Stomach (tissue), 8 donors: ENCODE measurements at regions not wholly inside any gene's neighbourhood (a gene's known extent, or its start where the extent isn't known, plus 50 kb on each side); places are given as distances from the start of the nearest gene placed in this dataset.
"Not testable (repeated sequence)": the region's sequence is repeated elsewhere in the genome, so short reads cannot be mapped to it uniquely, and the experiment has no call there.

ENCODE experiments used
- DNase-seq, 2 donors: peaks; one replicate each; pipeline versions ENCODE4 v3.0.0 to v3.0.0-alpha.2; 2013 to 2019
- H3K27ac ChIP-seq, 5 donors: fragments of 200-600 bp in 4 of 5; sonication (generic) in 4 of 5; one replicate each; pipeline ENCODE4 v1.5.1; 2013 to 2019; ENCODE audit warnings: mild to moderate bottlenecking in 1 of 5, moderate library complexity in 1 of 5
- H3K27me3 ChIP-seq, 3 donors: fragments of 200-600 bp; sonication (generic); one replicate each; pipeline ENCODE4 v1.5.1; 2017 to 2019; ENCODE audit warnings: mixed run types in 1 of 3
- H3K36me3 ChIP-seq, 4 donors: fragments of 200-600 bp; sonication (generic); 1 replicate in 3 of 4; 2 replicates in 1 of 4; pipeline ENCODE4 v1.5.1; 2016 to 2019
- H3K4me1 ChIP-seq, 4 donors: fragments of 200-600 bp; sonication (generic); one replicate each; pipeline ENCODE4 v1.5.1; 2016 to 2019
- H3K4me3 ChIP-seq, 4 donors: fragments of 200-600 bp; sonication (generic) in 3 of 4; one replicate each; pipeline ENCODE4 v1.5.1; 2016 to 2019; ENCODE audit warnings: mild to moderate bottlenecking in 1 of 4
- H3K9me3 ChIP-seq, 4 donors: fragments of 200-600 bp; sonication (generic); one replicate each; pipeline ENCODE4 v1.5.1; 2016 to 2019
- CTCF ChIP-seq, 7 experiments: fragments of 450-650 bp in 4 of 7; fragments of 200-600 bp in 3 of 7; sonication (generic) in 3 of 7; IDR thresholded peaks; one replicate each; pipeline ENCODE4 v1.5.1; 2016 to 2019; ENCODE audit warnings: antibody characterized with exemption in 7 of 7, control low read depth in 2 of 7, mild to moderate bottlenecking in 1 of 7
- EP300 ChIP-seq: sonication (generic); formaldehyde crosslinking; IDR thresholded peaks from one replicate; pipeline ENCODE4 v1.6.1; 2017; ENCODE audit warnings: antibody characterized with exemption
- POLR2A ChIP-seq, 4 donors: fragments of 450-650 bp; IDR thresholded peaks; one replicate each; pipeline ENCODE4 v1.6.1; 2016; ENCODE audit warnings: antibody characterized with exemption in 4 of 4, control low read depth in 2 of 4, mild to moderate bottlenecking in 1 of 4, moderate library complexity in 1 of 4
- POLR2AphosphoS5 ChIP-seq, 3 donors: sonication (generic); formaldehyde crosslinking; IDR thresholded peaks; one replicate each; pipeline ENCODE4 v1.6.1; 2016; ENCODE audit warnings: antibody characterized with exemption in 3 of 3
- WGBS, 5 donors: extraction: QIAGEN DNeasy Blood & Tissue Kit in 3 of 5; methylation state at CpG; one replicate each; pipeline versions ENCODE4 v1.1.5 to v1.1.7; 2013 to 2018; 5-methylcytosine and 5-hydroxymethylcytosine counted together
- intact Hi-C: fragments of 100-400 bp; cut with DNase I; formaldehyde crosslinking; loops from one replicate; pipeline ENCODE4 v1.15.1; 2023; ENCODE audit warnings: low total_unique reads
- donor health status: healthy with polysubstance abuse.
- donor health status: Bipolar disorder and iron deficiency.
- donor health status: healthy.

- Histone ChIP-seq H3K27ac (no peak overlapping the region), H3K4me1 (no peaks in the 10 kb centered on the region), H3K27me3 (no peaks in the 10 kb centered on the region), H3K36me3 (no peaks in the 10 kb centered on the region), H3K9me3 (peaks cover 0 to 24% (median 0%) of the 10 kb centered on the region in 4 donors), H3K4me3 (no peak overlapping the region)
- 65 to 83% (median 81%) methylated on average over 4 of the region's 4 CpGs for WGBS, 5 donors
- no peak for DNase-seq
- intact Hi-C loops = no loop called here
- TF ChIP-seq CTCF (IDR thresholded peaks at IDR 0.05) = no peak
- TF ChIP-seq POLR2A (IDR thresholded peaks at IDR 0.05) = no peak
These were observed 382.8 kb downstream of the TSHZ3 start for GRCh38 chr19:30966486-30966885.

DNA sequence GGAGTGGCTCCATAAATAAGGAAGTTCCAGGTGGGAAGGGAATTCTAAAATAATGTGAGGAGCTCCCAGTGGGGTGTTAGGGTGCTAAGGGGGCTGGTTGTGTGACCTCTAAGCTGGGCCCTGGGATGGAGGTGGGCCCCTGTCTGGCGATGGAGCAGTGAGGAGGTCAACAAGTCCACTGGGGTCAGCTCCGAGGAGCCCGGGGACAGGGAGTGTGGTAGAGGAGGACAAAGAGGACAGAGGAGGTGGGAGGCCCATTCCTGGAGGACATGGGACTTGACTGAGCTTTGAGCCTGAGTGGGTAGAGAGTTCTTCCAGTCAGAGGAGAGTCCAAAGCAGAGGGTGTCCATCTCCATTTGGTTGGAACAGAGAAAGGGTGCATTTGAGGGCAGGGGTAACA is 390.2 kb downstream of the TSHZ3 start:
- TF ChIP-seq POLR2AphosphoS5 (IDR thresholded peaks at IDR 0.05) = no peak
- no peak for TF ChIP-seq EP300
- TF ChIP-seq POLR2A (IDR thresholded peaks at IDR 0.05) = no peak
- TF ChIP-seq CTCF (IDR thresholded peaks at IDR 0.05) = no peak
- 80 to 96% (median 85%) methylated on average over 3 of the region's 3 CpGs for WGBS, 5 donors
- Histone ChIP-seq H3K9me3 (peaks cover 0 to 17% (median 0%) of the 10 kb centered on the region in 4 donors), H3K4me1 (no peaks in the 10 kb centered on the region), H3K36me3 (no peaks in the 10 kb centered on the region), H3K4me3 (no peak overlapping the region), H3K27me3 (peaks cover 0 to 18% (median 0%) of the 10 kb centered on the region in 3 donors), H3K27ac (no peak overlapping the region)
- DNase-seq = no peak
- intact Hi-C loops = no loop called here

DNA sequence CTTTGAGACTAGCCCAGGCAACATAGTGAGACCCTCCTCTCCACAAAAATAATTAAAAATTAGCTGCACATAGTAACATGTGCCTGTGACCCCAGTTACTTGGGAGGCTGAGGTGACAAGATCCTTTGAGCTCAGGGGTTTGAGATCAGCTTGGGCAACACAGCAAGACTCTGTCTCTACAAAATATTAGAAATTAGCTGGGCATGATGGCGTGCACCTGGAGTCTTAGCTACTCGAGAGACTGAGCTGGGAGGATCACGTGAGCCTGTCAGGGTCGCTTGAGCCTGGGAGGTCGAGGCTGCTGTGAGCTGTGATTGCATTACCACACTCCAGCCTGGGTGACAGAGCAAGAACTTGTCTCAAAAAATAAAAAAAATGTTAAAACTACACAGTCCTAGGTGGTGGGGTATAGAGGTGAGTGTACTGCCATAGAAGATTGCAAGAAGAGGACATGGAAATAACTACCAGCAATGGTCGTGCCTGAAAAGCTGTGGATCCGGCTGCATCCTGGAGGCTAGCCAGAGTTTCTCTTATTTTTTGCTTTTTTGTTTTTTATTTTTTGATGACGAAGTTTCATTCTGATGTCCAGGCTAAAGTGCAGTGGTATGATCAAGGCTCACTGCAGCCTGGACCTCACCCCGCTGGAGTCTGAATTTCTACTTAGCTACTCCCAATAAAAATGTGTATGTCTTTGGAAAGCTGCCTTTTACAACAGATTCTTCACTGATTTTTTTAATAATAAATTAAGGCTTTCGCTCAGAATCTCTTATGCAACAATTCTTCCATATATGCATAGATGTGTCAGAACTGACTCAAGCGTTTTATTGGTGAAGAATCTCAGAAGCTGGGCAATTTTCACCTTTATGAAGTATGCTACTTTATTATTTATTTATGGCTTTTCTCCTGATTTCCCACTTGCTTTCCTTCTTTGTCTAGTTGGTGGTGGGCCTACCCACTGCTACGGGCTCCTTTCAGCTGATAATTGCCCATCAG is 393.8 kb downstream of the TSHZ3 start:
- WGBS, 5 donors = 79 to 88% (median 82%) methylated on average over 12 of the region's 12 CpGs
- no peaks in the 10 kb centered on the region for H3K9me3 ChIP-seq
- no peaks in the 10 kb centered on the region for H3K4me1 ChIP-seq
- H3K27ac ChIP-seq = no peak overlapping the region
- H3K4me3 ChIP-seq = no peak overlapping the region
- peaks cover 0 to 18% (median 0%) of the 10 kb centered on the region in 3 donors for H3K27me3 ChIP-seq
- no peak for DNase-seq
- no peaks in the 10 kb centered on the region for H3K36me3 ChIP-seq
- TF ChIP-seq POLR2A (IDR thresholded peaks at IDR 0.05) = no peak
- no peak for TF ChIP-seq CTCF (IDR thresholded peaks at IDR 0.05)
- TF ChIP-seq EP300 = no peak
- no peak for TF ChIP-seq POLR2AphosphoS5 (IDR thresholded peaks at IDR 0.05)
- intact Hi-C loops = no loop called here

DNA sequence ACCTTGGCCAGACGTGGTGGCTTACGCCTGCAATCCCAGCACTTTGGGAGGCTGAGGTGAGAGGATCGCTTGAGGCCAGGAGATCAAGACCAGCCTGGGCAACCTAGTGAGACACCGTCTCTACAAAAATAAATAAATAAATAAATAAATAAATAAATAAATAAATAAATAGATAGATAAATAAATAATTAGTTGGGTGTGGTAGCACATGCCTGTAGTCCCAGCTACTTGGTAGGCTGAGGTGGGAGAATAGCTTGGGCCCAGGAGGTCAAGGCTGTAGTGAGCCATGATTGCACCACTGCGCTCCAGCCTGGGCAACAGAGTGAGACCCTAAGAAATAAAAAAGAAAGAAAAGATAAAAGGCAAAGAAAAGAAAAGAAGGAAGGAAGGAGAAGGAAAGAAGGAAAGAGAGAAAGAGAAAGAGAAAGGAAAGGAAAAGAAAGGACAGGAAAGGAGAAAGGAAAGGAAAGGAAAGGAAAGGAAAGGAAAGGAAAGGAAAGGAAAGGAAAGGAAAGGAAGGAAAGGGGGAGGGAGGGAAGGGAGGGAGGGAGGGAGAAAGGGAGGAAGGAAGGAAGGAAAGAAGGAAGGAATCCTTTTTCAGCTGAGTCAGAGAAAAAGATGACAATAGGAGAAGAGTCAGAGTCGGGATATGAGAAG is 404.8 kb downstream of the TSHZ3 start:
- 89 to 94% (median 91%) methylated on average over 6 of the region's 6 CpGs for WGBS, 5 donors
- DNase-seq, H3K4me1 ChIP-seq, H3K27ac ChIP-seq, H3K9me3 ChIP-seq, H3K4me3 ChIP-seq, H3K36me3 ChIP-seq, intact Hi-C loops: not testable (repeated sequence)
- peaks cover 0 to 21% (median 0%) of the 10 kb centered on the region in 3 donors for H3K27me3 ChIP-seq
